SK-N-SH (cell line): ENCODE measurements at regions not wholly inside any gene's neighbourhood (a gene's known extent, or its start where the extent isn't known, plus 50 kb on each side); places are given as distances from the start of the nearest gene placed in this dataset.

Source experiments
- CTCF ChIA-PET: fragments of 300-600, 350-600 bp; formaldehyde crosslinking; extraction: SDS; loops from one replicate; lab custom pipeline; 2021; lab: Yijun Ruan, JAX
- POLR2A ChIA-PET: fragments of 350-600 bp; sonication (Branson Sonifier 250); formaldehyde crosslinking; extraction: SDS; loops from one replicate; lab custom pipeline; 2020; ENCODE audit warnings: antibody characterized with exemption, inconsistent platforms; lab: Yijun Ruan, JAX
- DNase-seq: peaks from one replicate; pipeline ENCODE4 v3.0.0; 2012
- H2AFZ ChIP-seq: fragments of 200-600 bp; sonication (generic); 2 replicates; pipeline ENCODE4 v1.8.1; 2016; ENCODE audit warnings: antibody characterized with exemption, mild to moderate bottlenecking, low read depth
- H3F3A ChIP-seq: fragments of 200-600 bp; sonication (generic); replicated peaks from 2 replicates; pipeline ENCODE3; 2016; ENCODE audit warnings: antibody characterized with exemption, mild to moderate bottlenecking; ENCODE audit not compliant: insufficient read depth
- H3K27ac ChIP-seq, 2 experiments: fragments of 200-500 bp in 1 of 2; fragments of 200-600 bp in 1 of 2; sonication (Bioruptor generic) in 1 of 2; sonication (generic), shearing (Covaris generic) in 1 of 2; 2 replicates each; pipeline versions ENCODE4 v1.5.1 to v1.6.1; 2014 to 2016; ENCODE audit warnings: low read depth in 2 of 2, inconsistent platforms in 1 of 2, low read length in 1 of 2, mild to moderate bottlenecking in 1 of 2, mixed read lengths in 1 of 2
- H3K27me3 ChIP-seq: fragments of 200-600 bp; sonication (generic), shearing (Covaris generic); 2 replicates; pipeline ENCODE4 v1.6.1; 2016; ENCODE audit warnings: mixed run types; ENCODE audit not compliant: insufficient read depth
- H3K36me3 ChIP-seq, 2 experiments: fragments of 200-500 bp in 1 of 2; fragments of 200-600 bp in 1 of 2; sonication (Bioruptor generic) in 1 of 2; sonication (generic) in 1 of 2; replicated peaks in 1 of 2; 2 replicates each; pipeline versions ENCODE3 to v1.5.1; 2014 to 2016; ENCODE audit warnings: low read length in 1 of 2, mild to moderate bottlenecking in 1 of 2; ENCODE audit not compliant: insufficient read depth in 2 of 2, control insufficient read depth in 1 of 2
- H3K4me1 ChIP-seq, 2 experiments: fragments of 200-500 bp in 1 of 2; fragments of 200-600 bp in 1 of 2; sonication (Bioruptor generic) in 1 of 2; sonication (generic), shearing (Covaris generic) in 1 of 2; 2 replicates each; pipeline versions ENCODE4 v1.5.1 to v1.6.1; 2014 to 2016; ENCODE audit warnings: low read depth in 1 of 2, low read length in 1 of 2, mixed run types in 1 of 2; ENCODE audit not compliant: insufficient read depth in 2 of 2, control insufficient read depth in 1 of 2
- H3K4me2 ChIP-seq: fragments of 200-600 bp; sonication (generic), shearing (Covaris generic); 2 replicates; pipeline ENCODE4 v1.6.1; 2017; ENCODE audit warnings: mixed run types
- H3K4me3 ChIP-seq, 2 experiments: fragments of 200-500 bp in 1 of 2; fragments of 200-600 bp in 1 of 2; sonication (Bioruptor generic) in 1 of 2; sonication (generic), shearing (Covaris generic) in 1 of 2; 2 replicates each; pipeline versions ENCODE4 v1.5.1 to v1.8.1; 2014 to 2016; ENCODE audit warnings: low read depth in 2 of 2, inconsistent platforms in 1 of 2, low read length in 1 of 2, mild to moderate bottlenecking in 1 of 2, mixed read lengths in 1 of 2, moderate library complexity in 1 of 2
- H3K79me2 ChIP-seq: fragments of 200-600 bp; sonication (generic); 2 replicates; pipeline ENCODE4 v1.8.1; 2017; ENCODE audit warnings: mild to moderate bottlenecking; ENCODE audit not compliant: insufficient read depth
- H3K9ac ChIP-seq: fragments of 200-600 bp; sonication (generic); 2 replicates; pipeline ENCODE4 v1.6.1; 2017; ENCODE audit warnings: mixed run types
- H3K9me2 ChIP-seq: fragments of 200-600 bp; sonication (generic); 2 replicates; pipeline ENCODE4 v1.6.1; 2017; ENCODE audit warnings: mixed run types
- H3K9me3 ChIP-seq: fragments of 200-600 bp; sonication (generic); 2 replicates; pipeline ENCODE4 v1.6.1; 2017; ENCODE audit warnings: mixed run types, mild to moderate bottlenecking, moderate library complexity
- H4K20me1 ChIP-seq: fragments of 200-600 bp; sonication (generic); 2 replicates; pipeline ENCODE4 v1.6.1; 2017; ENCODE audit warnings: mild to moderate bottlenecking, mixed run types; ENCODE audit not compliant: insufficient read depth
- CTCF ChIP-seq: fragments of 200-600 bp; sonication (generic); IDR thresholded peaks from 2 replicates; pipeline ENCODE4 v1.6.1; 2017; ENCODE audit warnings: antibody characterized with exemption, mild to moderate bottlenecking, moderate library complexity
- EP300 ChIP-seq, 2 experiments: IDR thresholded peaks; 2 replicates each; pipeline versions ENCODE4 v1.4.0 to v1.6.1; 2012; ENCODE audit warnings: borderline replicate concordance in 1 of 2, low read depth in 1 of 2, low read length in 1 of 2
- EZH2phosphoT487 ChIP-seq: fragments of 200-600 bp; sonication (generic); IDR thresholded peaks from 2 replicates; pipeline ENCODE4 v1.6.1; 2017; ENCODE audit warnings: low read depth, mixed run types, mild to moderate bottlenecking, antibody characterized with exemption, moderate library complexity, borderline replicate concordance
- GABPA ChIP-seq: IDR thresholded peaks from 2 replicates; pipeline ENCODE4 v1.4.0; 2012; ENCODE audit warnings: low read depth, mild to moderate bottlenecking
- GATA2 ChIP-seq: sonication (generic); formaldehyde crosslinking; IDR thresholded peaks from 2 replicates; pipeline ENCODE4 v1.5.0; 2020; ENCODE audit warnings: mild to moderate bottlenecking, missing genetic modification reagents
- IRF3 ChIP-seq: fragments of 150-350 bp; IDR thresholded peaks from 2 replicates; pipeline ENCODE4 v1.6.1; 2016; ENCODE audit warnings: mild to moderate bottlenecking, low read depth, low read length
- JUND ChIP-seq: IDR thresholded peaks from 2 replicates; pipeline ENCODE4 v1.4.0; 2012
- MEF2A ChIP-seq: IDR thresholded peaks from 2 replicates; pipeline ENCODE4 v1.4.0; 2012; ENCODE audit warnings: low read depth, borderline replicate concordance
- MXI1 ChIP-seq: IDR thresholded peaks from 2 replicates; pipeline ENCODE4 v1.6.1; 2012; ENCODE audit warnings: mild to moderate bottlenecking, low read depth, low read length, improper control_type of control experiment
- PBX3 ChIP-seq: IDR thresholded peaks from 2 replicates; pipeline ENCODE4; 2012
- POLR2AphosphoS5 ChIP-seq: IDR thresholded peaks from 2 replicates; pipeline ENCODE4 v1.6.1; 2012; ENCODE audit warnings: low read depth, low read length
- RAD21 ChIP-seq: IDR thresholded peaks from 2 replicates; pipeline ENCODE4 v1.6.1; 2012; ENCODE audit warnings: mild to moderate bottlenecking, low read length
- REST ChIP-seq: IDR thresholded peaks from 2 replicates; pipeline ENCODE4 v1.6.1; 2012; ENCODE audit warnings: mild to moderate bottlenecking, low read depth, low read length, moderate library complexity
- SIN3A ChIP-seq: IDR thresholded peaks from 2 replicates; pipeline ENCODE4 v1.6.1; 2012; ENCODE audit warnings: low read depth, mild to moderate bottlenecking, low read length, moderate library complexity, borderline replicate concordance
- TAF1 ChIP-seq: IDR thresholded peaks from 2 replicates; pipeline ENCODE4 v1.6.1; 2012; ENCODE audit warnings: low read depth, mild to moderate bottlenecking, low read length, moderate library complexity, borderline replicate concordance
- TCF12 ChIP-seq: IDR thresholded peaks from 2 replicates; pipeline ENCODE4 v1.4.0; 2012
- USF1 ChIP-seq: IDR thresholded peaks from 2 replicates; pipeline ENCODE4 v1.4.0; 2012; ENCODE audit warnings: low read depth, borderline replicate concordance
- YY1 ChIP-seq: IDR thresholded peaks from 2 replicates; pipeline ENCODE4 v1.4.0; 2012; ENCODE audit warnings: low read depth, mild to moderate bottlenecking
- ZBTB33 ChIP-seq: IDR thresholded peaks from 2 replicates; pipeline ENCODE4 v1.4.0; 2012; ENCODE audit warnings: low read depth, borderline replicate concordance
- whole genome bisulfite sequencing: methylation state at CpG from one replicate; pipeline ENCODE4 v1.1.6; 2017; ENCODE audit warnings: low lambda C conversion rate; 5-methylcytosine and 5-hydroxymethylcytosine counted together

- H3K4me3 ChIP-seq: no peak overlapping the region
- H3F3A ChIP-seq: no peaks in the 10 kb centered on the region
- H3K79me2 ChIP-seq: no peaks in the 10 kb centered on the region
- no peak overlapping the region for H2AFZ ChIP-seq
- ChIA-PET CTCF (interaction anchor here (1.6 kb wide), 1 partner anchor 10 kb away, joined by 3 read pairs; no protein-coding TSS in a partner anchor), POLR2A (no interaction called here)
- DNase-seq: no peak
- H3K9ac ChIP-seq: no peak overlapping the region
- peaks cover 4% of the 10 kb centered on the region; the same call in 1 of the 2 replicates for H3K9me2 ChIP-seq
- no peaks in the 10 kb centered on the region for H4K20me1 ChIP-seq
- H3K27me3 ChIP-seq: no peaks in the 10 kb centered on the region
- no peak overlapping the region for H3K27ac ChIP-seq
- WGBS: 4% methylated on average over 1 of the region's 1 CpG
- no peak overlapping the region for H3K4me2 ChIP-seq
- no peaks in the 10 kb centered on the region for H3K9me3 ChIP-seq
- H3K36me3 ChIP-seq: no peaks in the 10 kb centered on the region
- no peak for TF ChIP-seq CTCF
- no peak for TF ChIP-seq MXI1
- no peak for TF ChIP-seq EP300 (IDR thresholded peaks at IDR 0.05; ENCODE audit: borderline replicate concordance in 1 of 2, low read depth in 1 of 2, low read length in 1 of 2)
- TF ChIP-seq SIN3A: no peak
- TF ChIP-seq YY1: no peak
- TF ChIP-seq GABPA: no peak
- TF ChIP-seq POLR2AphosphoS5: no peak
- TF ChIP-seq GATA2 (CRISPR knock-in tag): no peak
- no peak for TF ChIP-seq RAD21
- no peak for TF ChIP-seq MEF2A
- no peak for TF ChIP-seq TAF1
- no peak for TF ChIP-seq USF1
- no peak for TF ChIP-seq ZBTB33
- no peak for TF ChIP-seq IRF3
- no peak for TF ChIP-seq REST
- no peak for TF ChIP-seq JUND
- TF ChIP-seq TCF12: no peak
- TF ChIP-seq EZH2phosphoT487: no peak
- TF ChIP-seq PBX3: no peak
- TF ChIP-seq, all 33 proteins: peak for 0
- H3K4me1 ChIP-seq: no peaks in the 10 kb centered on the region; a peak in 1 of 4 replicates
Observed at GRCh38 chr7:114857605-114858004, 64.3 kb upstream of the MDFIC start.
